ENCODE measurements at regions not wholly inside any gene's neighbourhood (a gene's known extent, or its start where the extent isn't known, plus 50 kb on each side); places are given as distances from the start of the nearest gene placed in this dataset.

- TF ChIP-seq, protein P1, sequence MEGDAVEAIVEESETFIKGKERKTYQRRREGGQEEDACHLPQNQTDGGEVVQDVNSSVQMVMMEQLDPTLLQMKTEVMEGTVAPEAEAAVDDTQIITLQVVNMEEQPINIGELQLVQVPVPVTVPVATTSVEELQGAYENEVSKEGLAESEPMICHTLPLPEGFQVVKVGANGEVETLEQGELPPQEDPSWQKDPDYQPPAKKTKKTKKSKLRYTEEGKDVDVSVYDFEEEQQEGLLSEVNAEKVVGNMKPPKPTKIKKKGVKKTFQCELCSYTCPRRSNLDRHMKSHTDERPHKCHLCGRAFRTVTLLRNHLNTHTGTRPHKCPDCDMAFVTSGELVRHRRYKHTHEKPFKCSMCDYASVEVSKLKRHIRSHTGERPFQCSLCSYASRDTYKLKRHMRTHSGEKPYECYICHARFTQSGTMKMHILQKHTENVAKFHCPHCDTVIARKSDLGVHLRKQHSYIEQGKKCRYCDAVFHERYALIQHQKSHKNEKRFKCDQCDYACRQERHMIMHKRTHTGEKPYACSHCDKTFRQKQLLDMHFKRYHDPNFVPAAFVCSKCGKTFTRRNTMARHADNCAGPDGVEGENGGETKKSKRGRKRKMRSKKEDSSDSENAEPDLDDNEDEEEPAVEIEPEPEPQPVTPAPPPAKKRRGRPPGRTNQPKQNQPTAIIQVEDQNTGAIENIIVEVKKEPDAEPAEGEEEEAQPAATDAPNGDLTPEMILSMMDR (IDR thresholded peaks at IDR 0.05 in 4 of 5, conservative IDR thresholded peaks at IDR 0.05 in 1 of 5), result no peak
- no peak for TF ChIP-seq POLR2A (IDR thresholded peaks at IDR 0.05)
Measured at GRCh38 chr4:181021213-181021612, 1222.0 kb upstream of the TENM3 start.

All from gastrocnemius medialis (tissue), 4 donors.